Esophagus muscularis mucosa (tissue), 4 donors: ENCODE measurements at regions not wholly inside any gene's neighbourhood (a gene's known extent, or its start where the extent isn't known, plus 50 kb on each side); places are given as distances from the start of the nearest gene placed in this dataset.

Experiments used
- DNase-seq: peaks from one replicate; pipeline ENCODE4 v3.0.0-alpha.2; 2017; ENCODE audit errors: extremely low spot score
- H3K27ac ChIP-seq, 4 donors: fragments of 200-600 bp; sonication (generic); replicated peaks in 1 of 4; 1 replicate in 3 of 4; 2 replicates in 1 of 4; pipeline ENCODE4 v1.5.1; 2016 to 2019; ENCODE audit warnings: mild to moderate bottlenecking in 1 of 4
- H3K27me3 ChIP-seq, 4 donors: fragments of 200-600 bp; sonication (generic); one replicate each; pipeline versions ENCODE4 v1.5.1 to v1.6.0; 2016 to 2019
- H3K36me3 ChIP-seq, 4 donors: fragments of 200-600 bp; sonication (generic); one replicate each; pipeline ENCODE4 v1.5.1; 2016 to 2019
- H3K4me1 ChIP-seq, 4 donors: fragments of 200-600 bp; sonication (generic); one replicate each; pipeline ENCODE4 v1.5.1; 2016 to 2019
- H3K4me3 ChIP-seq, 4 donors: fragments of 200-600 bp; sonication (generic); 1 replicate in 2 of 4; 2 replicates in 2 of 4; pipeline ENCODE4 v1.5.1; 2016 to 2019; ENCODE audit warnings: mild to moderate bottlenecking in 4 of 4, moderate library complexity in 1 of 4
- H3K9me3 ChIP-seq, 4 donors: fragments of 200-600 bp; sonication (generic); 1 replicate in 3 of 4; 2 replicates in 1 of 4; pipeline ENCODE4 v1.5.1; 2016 to 2019
- CTCF ChIP-seq, 3 experiments: fragments of 200-600 bp in 2 of 3; fragments of 450-650 bp in 1 of 3; sonication (generic) in 2 of 3; IDR thresholded peaks; one replicate each; pipeline ENCODE4 v1.5.1; 2017 to 2019; ENCODE audit warnings: antibody characterized with exemption in 3 of 3, mild to moderate bottlenecking in 2 of 3, moderate library complexity in 1 of 3
- EP300 ChIP-seq: sonication (generic); formaldehyde crosslinking; IDR thresholded peaks from one replicate; pipeline ENCODE4 v1.6.1; 2017; ENCODE audit warnings: antibody characterized with exemption
- POLR2A ChIP-seq: fragments of 450-650 bp; IDR thresholded peaks from one replicate; pipeline ENCODE4 v1.6.1; 2017; ENCODE audit warnings: antibody characterized with exemption, moderate library complexity, mild to moderate bottlenecking, low read depth
- POLR2AphosphoS5 ChIP-seq, 2 donors: sonication (generic); formaldehyde crosslinking; IDR thresholded peaks; one replicate each; pipeline ENCODE4 v1.6.1; 2017; ENCODE audit warnings: antibody characterized with exemption in 2 of 2
- WGBS: methylation state at CpG from one replicate; pipeline ENCODE4 v1.1.5; 2018; 5-methylcytosine and 5-hydroxymethylcytosine counted together
- intact Hi-C: fragments of 100-400 bp; cut with DNase I; formaldehyde crosslinking; loops from one replicate; pipeline ENCODE4 v1.15.1; 2023

DNA sequence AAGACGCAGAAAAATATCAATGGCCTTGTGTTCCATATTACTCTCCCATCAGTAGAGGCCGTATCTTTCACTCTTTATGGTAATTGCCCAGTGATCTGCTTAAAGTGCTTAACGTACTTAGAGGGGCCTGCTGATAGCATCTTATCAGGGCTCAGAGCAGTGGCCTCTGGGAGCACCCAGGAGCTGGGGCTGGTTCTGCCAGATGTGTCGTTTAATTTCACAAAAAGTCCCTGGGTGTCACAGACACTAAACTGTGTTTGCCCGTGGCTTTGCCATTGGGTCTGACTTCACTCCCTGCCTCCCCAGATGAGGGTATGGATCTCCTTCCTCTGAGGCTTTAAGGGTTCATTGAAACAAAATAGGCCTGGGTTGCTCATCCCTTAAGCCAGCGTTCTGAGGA lies 435.3 kb downstream of the GATA3 start:
- H3K9me3 ChIP-seq: no peaks in the 10 kb centered on the region
- intact Hi-C loops: no loop called here
- no peaks in the 10 kb centered on the region for H3K36me3 ChIP-seq
- no peak for DNase-seq
- no peak overlapping the region for H3K4me3 ChIP-seq
- no peaks in the 10 kb centered on the region for H3K4me1 ChIP-seq
- H3K27me3 ChIP-seq: no peaks in the 10 kb centered on the region
- no peak overlapping the region for H3K27ac ChIP-seq
- WGBS: 63% methylated on average over 5 of the region's 6 CpGs
- TF ChIP-seq POLR2AphosphoS5 (IDR thresholded peaks at IDR 0.05) (no peak), EP300 (no peak), POLR2A (no peak), CTCF (IDR thresholded peaks at IDR 0.05) (no peak)

- DNase-seq: no peak
- Histone ChIP-seq H3K4me3 (no peak overlapping the region), H3K27ac (no peak overlapping the region), H3K27me3 (no peaks in the 10 kb centered on the region), H3K36me3 (no peaks in the 10 kb centered on the region), H3K9me3 (no peaks in the 10 kb centered on the region), H3K4me1 (no peaks in the 10 kb centered on the region)
- WGBS: 89% methylated on average over 1 of the region's 1 CpG
- intact Hi-C loops: no loop called here
- TF ChIP-seq POLR2AphosphoS5 (IDR thresholded peaks at IDR 0.05) (no peak), CTCF (IDR thresholded peaks at IDR 0.05) (no peak), EP300 (no peak), POLR2A (no peak)
These were observed 443.8 kb downstream of the GATA3 start for GRCh38 chr10:8498290-8498689.

- DNase-seq: no peak
- intact Hi-C loops: no loop called here
- Histone ChIP-seq H3K4me1 (no peaks in the 10 kb centered on the region), H3K27me3 (no peaks in the 10 kb centered on the region), H3K36me3 (no peaks in the 10 kb centered on the region), H3K9me3 (no peaks in the 10 kb centered on the region), H3K27ac (no peak overlapping the region), H3K4me3 (no peak overlapping the region)
- 60% methylated on average over 4 of the region's 4 CpGs for WGBS
- TF ChIP-seq CTCF (IDR thresholded peaks at IDR 0.05): no peak
- no peak for TF ChIP-seq EP300
- no peak for TF ChIP-seq POLR2AphosphoS5 (IDR thresholded peaks at IDR 0.05)
- TF ChIP-seq POLR2A: no peak
These were observed 444.4 kb downstream of the GATA3 start for GRCh38 chr10:8498881-8499280.

- no peaks in the 10 kb centered on the region for H3K4me1 ChIP-seq
- intact Hi-C loops: no loop called here
- H3K27ac ChIP-seq: no peak overlapping the region
- H3K36me3 ChIP-seq: no peaks in the 10 kb centered on the region
- no peak for DNase-seq
- TF ChIP-seq POLR2AphosphoS5 (IDR thresholded peaks at IDR 0.05) (no peak), CTCF (IDR thresholded peaks at IDR 0.05) (no peak), POLR2A (no peak), EP300 (no peak)
- H3K9me3 ChIP-seq: no peaks in the 10 kb centered on the region
- WGBS: 73% methylated on average over 4 of the region's 4 CpGs
- no peak overlapping the region for H3K4me3 ChIP-seq
- H3K27me3 ChIP-seq: no peaks in the 10 kb centered on the region
These were observed 444.8 kb downstream of the GATA3 start for GRCh38 chr10:8499312-8499711.

- TF ChIP-seq CTCF (IDR thresholded peaks at IDR 0.05) (no peak), EP300 (no peak), POLR2A (no peak), POLR2AphosphoS5 (IDR thresholded peaks at IDR 0.05) (no peak)
- H3K4me3 ChIP-seq: no peak overlapping the region
- intact Hi-C loops: no loop called here
These were observed 445.4 kb downstream of the GATA3 start for GRCh38 chr10:8499752-8500390.

More at GRCh38 chr10:8499752-8500390, 445.4 kb downstream of the GATA3 start:
- Histone ChIP-seq H3K27ac (no peak overlapping the region), H3K27me3 (no peaks in the 10 kb centered on the region), H3K9me3 (no peaks in the 10 kb centered on the region), H3K4me1 (no peaks in the 10 kb centered on the region), H3K36me3 (no peaks in the 10 kb centered on the region)
- DNase-seq: no peak
